RWPE2 (cell line): ENCODE measurements at regions not wholly inside any gene's neighbourhood (a gene's known extent, or its start where the extent isn't known, plus 50 kb on each side); places are given as distances from the start of the nearest gene placed in this dataset.
"Not testable (repeated sequence)": the region's sequence is repeated elsewhere in the genome, so short reads cannot be mapped to it uniquely, and the experiment has no call there.

ENCODE experiments used
- ATAC-seq: fragments of 200-7000 bp; cut with Tn5 transposase; 3 replicates; pipeline ENCODE4 v1.9.1; 2021; ENCODE audit warnings: low read depth
- DNase-seq: peaks from one replicate; pipeline ENCODE4 v3.0.0-alpha.2; 2020; ENCODE audit warnings: low spot score
- H3K27ac ChIP-seq: fragments of 450-650 bp; 2 replicates; pipeline ENCODE4 v1.5.1; 2017; ENCODE audit warnings: mild to moderate bottlenecking; ENCODE audit not compliant: poor library complexity, severe bottlenecking
- H3K27me3 ChIP-seq: fragments of 250-450 bp; sonication (Bioruptor Pico); 2 replicates; pipeline ENCODE4 v1.5.1; 2021; ENCODE audit warnings: mild to moderate bottlenecking, moderate library complexity; ENCODE audit not compliant: insufficient read depth, poor library complexity, severe bottlenecking
- H3K36me3 ChIP-seq: fragments of 250-450 bp; sonication (Bioruptor Pico); 2 replicates; pipeline ENCODE4 v1.5.1; 2020; ENCODE audit warnings: low read depth, mild to moderate bottlenecking, moderate library complexity
- H3K4me1 ChIP-seq: fragments of 250-450 bp; sonication (Bioruptor Pico); 2 replicates; pipeline ENCODE4 v1.5.1; 2021; ENCODE audit warnings: mild to moderate bottlenecking, moderate library complexity; ENCODE audit not compliant: insufficient read depth, poor library complexity, severe bottlenecking
- H3K4me3 ChIP-seq: fragments of 250-450 bp; sonication (Bioruptor Pico); 2 replicates; pipeline ENCODE4 v1.5.1; 2021; ENCODE audit warnings: mild to moderate bottlenecking, moderate library complexity; ENCODE audit not compliant: severe bottlenecking
- H3K9me3 ChIP-seq: fragments of 250-450 bp; sonication (Bioruptor Pico); 2 replicates; pipeline ENCODE4 v1.5.1; 2021; ENCODE audit warnings: mild to moderate bottlenecking, moderate library complexity; ENCODE audit not compliant: severe bottlenecking
- TF ChIP-seq, protein P1 (sequence below): fragments of 450-650 bp; IDR thresholded peaks from one replicate; pipeline ENCODE4 v1.5.1; 2017; ENCODE audit warnings: mild to moderate bottlenecking, moderate library complexity; ENCODE audit not compliant: poor library complexity, severe bottlenecking

DNA sequence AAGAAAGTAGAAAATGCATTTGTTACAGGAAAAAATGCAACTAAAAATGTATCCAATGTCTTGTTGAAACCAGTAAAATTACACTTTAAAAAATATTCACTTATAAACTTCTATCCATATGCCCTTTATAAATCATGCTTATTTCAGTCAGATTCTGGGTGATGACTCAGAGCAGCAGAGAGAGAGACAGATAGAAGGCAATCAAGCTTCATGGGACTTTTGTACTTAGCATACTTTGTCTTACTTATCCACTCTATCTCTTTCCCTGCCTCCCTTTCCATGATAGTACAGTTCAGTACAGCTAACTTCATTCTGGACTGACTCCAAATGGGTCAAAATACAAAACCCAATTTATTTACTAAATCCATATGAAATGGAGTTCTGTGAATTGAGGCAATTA is 1438.2 kb downstream of the ZPLD1 start:
- no peaks in the 10 kb centered on the region for H3K9me3 ChIP-seq
- TF ChIP-seq, protein P1, sequence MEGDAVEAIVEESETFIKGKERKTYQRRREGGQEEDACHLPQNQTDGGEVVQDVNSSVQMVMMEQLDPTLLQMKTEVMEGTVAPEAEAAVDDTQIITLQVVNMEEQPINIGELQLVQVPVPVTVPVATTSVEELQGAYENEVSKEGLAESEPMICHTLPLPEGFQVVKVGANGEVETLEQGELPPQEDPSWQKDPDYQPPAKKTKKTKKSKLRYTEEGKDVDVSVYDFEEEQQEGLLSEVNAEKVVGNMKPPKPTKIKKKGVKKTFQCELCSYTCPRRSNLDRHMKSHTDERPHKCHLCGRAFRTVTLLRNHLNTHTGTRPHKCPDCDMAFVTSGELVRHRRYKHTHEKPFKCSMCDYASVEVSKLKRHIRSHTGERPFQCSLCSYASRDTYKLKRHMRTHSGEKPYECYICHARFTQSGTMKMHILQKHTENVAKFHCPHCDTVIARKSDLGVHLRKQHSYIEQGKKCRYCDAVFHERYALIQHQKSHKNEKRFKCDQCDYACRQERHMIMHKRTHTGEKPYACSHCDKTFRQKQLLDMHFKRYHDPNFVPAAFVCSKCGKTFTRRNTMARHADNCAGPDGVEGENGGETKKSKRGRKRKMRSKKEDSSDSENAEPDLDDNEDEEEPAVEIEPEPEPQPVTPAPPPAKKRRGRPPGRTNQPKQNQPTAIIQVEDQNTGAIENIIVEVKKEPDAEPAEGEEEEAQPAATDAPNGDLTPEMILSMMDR, result no peak
- no peak for DNase-seq

DNA sequence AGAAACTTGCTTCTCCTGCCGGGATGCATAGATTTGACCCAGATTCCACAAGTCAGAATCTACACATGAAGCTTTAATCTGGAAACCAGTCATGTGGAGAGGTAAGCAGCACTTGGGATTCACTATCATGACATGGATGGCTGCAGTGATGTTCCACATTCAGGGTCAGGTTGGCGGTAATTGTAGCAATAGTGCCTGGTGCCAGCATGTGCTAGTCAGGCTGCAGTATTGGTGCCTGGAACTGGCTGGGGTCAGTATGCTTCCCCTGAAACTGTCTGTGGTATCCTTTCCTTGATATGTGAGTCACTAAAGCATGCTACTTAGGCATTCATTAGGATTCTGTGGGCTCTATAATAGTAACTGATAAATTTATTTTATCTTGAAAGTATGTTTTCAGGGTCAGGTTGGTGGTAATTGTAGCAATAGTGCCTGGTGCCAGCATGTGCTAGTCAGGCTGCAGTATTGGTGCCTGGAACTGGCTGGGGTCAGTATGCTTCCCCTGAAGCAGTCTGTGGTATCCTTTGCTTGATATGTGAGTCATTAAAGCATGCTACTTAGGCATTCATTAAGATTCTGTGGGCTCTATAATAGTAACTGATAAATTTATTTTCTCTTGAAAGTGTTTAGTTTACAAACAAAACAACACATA is 1439.2 kb downstream of the ZPLD1 start:
- TF ChIP-seq, protein P1, result no peak
- DNase-seq (no peak), ATAC-seq (no peak)
- Histone ChIP-seq H3K27me3 (no peaks in the 10 kb centered on the region), H3K36me3 (no peaks in the 10 kb centered on the region), H3K27ac (no peak overlapping the region), H3K9me3 (no peaks in the 10 kb centered on the region), H3K4me3 (no peak overlapping the region), H3K4me1 (no peaks in the 10 kb centered on the region)

More for the DNA sequence above, 1438.2 kb downstream of the ZPLD1 start:
- Histone ChIP-seq H3K27ac (no peak overlapping the region), H3K4me1 (no peaks in the 10 kb centered on the region), H3K27me3 (no peaks in the 10 kb centered on the region), H3K4me3 (no peak overlapping the region), H3K36me3 (no peaks in the 10 kb centered on the region)
- ATAC-seq, result no peak

DNA sequence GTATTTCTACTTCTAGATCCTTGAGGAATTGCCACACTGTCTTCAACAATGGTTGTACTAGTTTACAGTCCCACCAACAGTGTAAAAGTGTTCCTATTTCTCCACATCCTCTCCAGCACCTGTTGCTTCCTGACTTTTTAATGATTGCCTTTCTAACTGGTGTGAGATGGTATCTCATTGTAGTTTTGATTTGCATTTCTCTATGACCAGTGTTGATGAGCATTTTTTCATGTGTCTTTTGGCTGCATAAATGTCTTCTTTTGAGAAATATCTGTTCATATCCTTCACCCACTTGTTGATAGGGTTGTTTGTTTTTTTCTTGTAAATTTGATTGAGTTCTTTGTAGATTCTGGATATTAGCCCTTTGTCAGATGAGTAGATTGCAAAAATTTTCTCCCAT is 1447.0 kb downstream of the ZPLD1 start:
- not testable (repeated sequence) for H3K9me3 ChIP-seq, DNase-seq, H3K36me3 ChIP-seq, H3K4me1 ChIP-seq, H3K27ac ChIP-seq, ATAC-seq, H3K27me3 ChIP-seq, H3K4me3 ChIP-seq

DNA sequence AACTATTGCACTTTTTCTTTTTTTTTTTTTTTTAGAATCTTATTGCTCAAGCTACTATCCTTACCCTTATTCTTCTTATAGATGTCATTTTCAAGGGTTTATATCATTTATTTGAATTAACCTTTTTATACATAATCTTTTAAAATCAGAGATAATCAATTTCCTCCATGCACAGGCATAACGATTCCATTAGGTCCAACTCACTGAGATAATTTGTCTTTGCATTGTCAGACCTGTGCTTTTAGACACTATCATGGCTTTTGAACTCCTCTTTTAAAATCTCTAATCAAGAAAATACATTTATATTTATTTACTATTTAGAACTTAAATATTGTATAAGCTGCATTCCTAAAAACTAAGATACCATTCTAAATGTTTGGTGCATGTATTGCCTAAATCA is 1454.9 kb downstream of the ZPLD1 start:
- no peak for DNase-seq
- no peaks in the 10 kb centered on the region for H3K4me1 ChIP-seq
- no peak for ATAC-seq
- no peaks in the 10 kb centered on the region for H3K27me3 ChIP-seq
- H3K27ac ChIP-seq, result no peak overlapping the region
- no peak overlapping the region for H3K4me3 ChIP-seq
- TF ChIP-seq, protein P1, result no peak
- H3K36me3 ChIP-seq, result no peaks in the 10 kb centered on the region
- no peaks in the 10 kb centered on the region for H3K9me3 ChIP-seq

DNA sequence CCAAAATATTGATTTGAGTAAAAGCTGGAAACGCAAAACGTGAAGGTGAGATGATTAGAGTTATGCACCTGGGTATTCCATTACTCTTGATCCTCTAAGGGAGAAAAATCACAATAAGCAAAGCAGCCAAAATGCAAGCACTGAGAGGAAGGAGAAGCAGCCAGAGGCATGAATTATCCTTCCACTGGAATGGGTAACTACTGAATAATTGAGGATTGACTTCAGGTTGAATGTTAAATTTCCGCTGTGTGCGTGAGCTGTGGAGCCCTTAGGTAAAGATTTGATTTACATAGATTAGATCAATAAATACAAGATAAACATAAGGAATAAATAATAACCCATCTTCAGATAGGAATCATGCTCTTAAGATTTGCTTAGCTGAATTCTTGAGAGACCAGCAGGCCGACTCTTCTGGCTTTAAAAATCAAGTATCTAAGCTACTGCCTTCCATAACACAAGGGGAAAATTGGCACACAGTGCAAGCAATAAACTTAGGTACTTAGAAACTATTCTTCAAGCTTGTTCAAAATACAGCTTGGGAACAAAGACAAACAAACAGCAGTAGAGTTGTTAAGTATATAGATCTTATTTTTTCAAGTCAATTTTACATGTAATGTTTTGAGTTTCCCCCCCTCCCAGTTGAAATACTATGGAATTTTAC is 1459.5 kb downstream of the ZPLD1 start:
- Histone ChIP-seq H3K36me3 (no peaks in the 10 kb centered on the region), H3K4me1 (no peaks in the 10 kb centered on the region), H3K9me3 (no peaks in the 10 kb centered on the region), H3K4me3 (no peak overlapping the region), H3K27ac (no peak overlapping the region), H3K27me3 (no peaks in the 10 kb centered on the region)
- ATAC-seq, result no peak
- DNase-seq, result no peak
- TF ChIP-seq, protein P1, result no peak
